H9 (cell line): ENCODE measurements at regions not wholly inside any gene's neighbourhood (a gene's known extent, or its start where the extent isn't known, plus 50 kb on each side); places are given as distances from the start of the nearest gene placed in this dataset.
A peak's percentile ranks its signal among the peaks of the same experiment; 100 is the strongest.

Experiments
- DNase-seq: peaks from one replicate; pipeline ENCODE4 v3.0.0-alpha.2; 2017
- H2AFZ ChIP-seq: one replicate; pipeline ENCODE4 v1.6.1; 2013; ENCODE audit warnings: mild to moderate bottlenecking, low read length, control low read depth, moderate library complexity
- H2AK5ac ChIP-seq: 2 replicates; pipeline ENCODE4 v1.6.1; 2013; ENCODE audit warnings: low read length, control low read depth, mixed read lengths; ENCODE audit not compliant: insufficient read length
- H2BK120ac ChIP-seq: one replicate; pipeline ENCODE4 v1.6.1; 2013; ENCODE audit warnings: low read depth, mild to moderate bottlenecking, low read length, control low read depth, inconsistent platforms; ENCODE audit not compliant: poor library complexity, severe bottlenecking
- H2BK12ac ChIP-seq: 2 replicates; pipeline ENCODE4 v1.6.1; 2013; ENCODE audit warnings: low read length, control low read depth, mixed read lengths, low read depth; ENCODE audit not compliant: insufficient read length
- H2BK15ac ChIP-seq: 2 replicates; pipeline ENCODE4 v1.6.1; 2013; ENCODE audit warnings: low read depth, low read length, control low read depth
- H2BK20ac ChIP-seq: one replicate; pipeline ENCODE4 v1.6.1; 2013; ENCODE audit warnings: low read depth, mild to moderate bottlenecking, low read length, control low read depth, inconsistent platforms; ENCODE audit not compliant: poor library complexity, severe bottlenecking
- H2BK5ac ChIP-seq: 2 replicates; pipeline ENCODE4 v1.6.1; 2013; ENCODE audit warnings: low read length, control low read depth, mixed read lengths; ENCODE audit not compliant: insufficient read length
- H3K14ac ChIP-seq: 2 replicates; pipeline ENCODE4 v1.6.1; 2013; ENCODE audit warnings: low read length, control low read depth; ENCODE audit not compliant: insufficient read depth
- H3K18ac ChIP-seq: 2 replicates; pipeline ENCODE4 v1.6.1; 2013; ENCODE audit warnings: low read depth, mild to moderate bottlenecking, mixed read lengths, low read length, control low read depth; ENCODE audit not compliant: insufficient read length
- H3K23ac ChIP-seq: 2 replicates; pipeline ENCODE4 v1.6.1; 2013; ENCODE audit warnings: low read length, control low read depth, mixed read lengths, low read depth; ENCODE audit not compliant: insufficient read length
- H3K23me2 ChIP-seq: 2 replicates; pipeline ENCODE4 v1.6.1; 2013; ENCODE audit warnings: low read depth, mild to moderate bottlenecking, mixed read lengths, low read length, control low read depth; ENCODE audit not compliant: insufficient read length, poor library complexity, severe bottlenecking
- H3K27ac ChIP-seq: 2 replicates; pipeline ENCODE4 v1.5.1; 2013; ENCODE audit warnings: low read length, control low read depth, mixed read lengths, low read depth; ENCODE audit not compliant: insufficient read length
- H3K27me3 ChIP-seq: 2 replicates; pipeline ENCODE4 v1.6.1; 2013; ENCODE audit warnings: low read length, control low read depth, inconsistent platforms; ENCODE audit not compliant: insufficient read depth
- H3K4ac ChIP-seq: 2 replicates; pipeline ENCODE4 v1.6.1; 2013; ENCODE audit warnings: low read depth, mild to moderate bottlenecking, control low read depth, inconsistent platforms, low read length, moderate library complexity
- H3K4me1 ChIP-seq: 2 replicates; pipeline ENCODE4 v1.6.1; 2013; ENCODE audit warnings: low read length, control low read depth, inconsistent platforms; ENCODE audit not compliant: insufficient read depth
- H3K4me2 ChIP-seq: 2 replicates; pipeline ENCODE4 v1.6.1; 2013; ENCODE audit warnings: low read length, control low read depth, mixed read lengths; ENCODE audit not compliant: insufficient read length, insufficient read depth
- H3K56ac ChIP-seq: 2 replicates; pipeline ENCODE4 v1.6.1; 2013; ENCODE audit warnings: low read depth, mild to moderate bottlenecking, mixed read lengths, low read length, control low read depth; ENCODE audit not compliant: insufficient read length
- H3K79me1 ChIP-seq: 2 replicates; pipeline ENCODE4 v1.6.1; 2013; ENCODE audit warnings: low read depth, mild to moderate bottlenecking, moderate library complexity, low read length, control low read depth, inconsistent platforms; ENCODE audit not compliant: insufficient read depth, poor library complexity, severe bottlenecking
- H3K79me2 ChIP-seq: 2 replicates; pipeline ENCODE4 v1.6.1; 2013; ENCODE audit warnings: low read length, control low read depth, inconsistent platforms; ENCODE audit not compliant: insufficient read depth
- H3K9ac ChIP-seq: 2 replicates; pipeline ENCODE4 v1.6.1; 2013; ENCODE audit warnings: low read length, control low read depth, mixed read lengths; ENCODE audit not compliant: insufficient read length; ENCODE audit errors: extremely low read depth
- H3K9me3 ChIP-seq: one replicate; pipeline ENCODE4 v1.6.1; 2013; ENCODE audit warnings: low read depth, low read length, inconsistent platforms; ENCODE audit not compliant: control insufficient read depth
- H3T11ph ChIP-seq: one replicate; pipeline ENCODE4 v1.6.1; 2013; ENCODE audit warnings: mild to moderate bottlenecking, low read length, control low read depth, inconsistent platforms
- H4K20me1 ChIP-seq: one replicate; pipeline ENCODE4 v1.6.1; 2013; ENCODE audit not compliant: control insufficient read depth, insufficient read length, insufficient read depth
- H4K5ac ChIP-seq: 2 replicates; pipeline ENCODE4 v1.6.1; 2013; ENCODE audit warnings: low read depth, mild to moderate bottlenecking, mixed read lengths, low read length, control low read depth; ENCODE audit not compliant: insufficient read length
- H4K8ac ChIP-seq: replicated peaks from 2 replicates; pipeline ENCODE4 v1.6.1; 2013; ENCODE audit warnings: low read length, control low read depth, mixed read lengths, low read depth; ENCODE audit not compliant: insufficient read length
- H4K91ac ChIP-seq: 2 replicates; pipeline ENCODE4 v1.6.1; 2013; ENCODE audit warnings: low read depth, mild to moderate bottlenecking, moderate library complexity, mixed read lengths, low read length, control low read depth; ENCODE audit not compliant: insufficient read length
- H3K27ac Mint-ChIP-seq, 3 experiments: 2 replicates in 2 of 3; 3 replicates in 1 of 3; pipeline ENCODE4 v1.8.0; 2020 to 2021; ENCODE audit warnings: mixed read lengths in 3 of 3, mild to moderate bottlenecking in 1 of 3, moderate library complexity in 1 of 3
- H3K27me3 Mint-ChIP-seq: 2 replicates; pipeline ENCODE4 v1.8.0; 2021; ENCODE audit warnings: low read depth, mild to moderate bottlenecking, moderate library complexity, mixed read lengths
- H3K36me3 Mint-ChIP-seq, 3 experiments: 2 replicates in 2 of 3; 3 replicates in 1 of 3; pipeline ENCODE4 v1.8.0; 2020 to 2021; ENCODE audit warnings: low read depth in 3 of 3, mixed read lengths in 3 of 3; ENCODE audit not compliant: insufficient read depth in 1 of 3
- H3K4me1 Mint-ChIP-seq, 2 experiments: 2 replicates each; pipeline ENCODE4 v1.8.0; 2020; ENCODE audit warnings: mixed read lengths in 2 of 2
- H3K4me3 Mint-ChIP-seq, 2 experiments: 2 replicates in 1 of 2; 3 replicates in 1 of 2; pipeline ENCODE4 v1.8.0; 2020 to 2021; ENCODE audit warnings: mild to moderate bottlenecking in 2 of 2, mixed read lengths in 2 of 2, moderate library complexity in 1 of 2
- H3K9me3 Mint-ChIP-seq, 2 experiments: 2 replicates in 1 of 2; 3 replicates in 1 of 2; pipeline ENCODE4 v1.8.0; 2020; ENCODE audit warnings: mild to moderate bottlenecking in 2 of 2, mixed read lengths in 2 of 2, moderate library complexity in 1 of 2
- CTCF ChIP-seq: fragments of 200-600 bp; sonication (generic); conservative IDR thresholded peaks from 3 replicates; pipeline ENCODE4 v1.8.0; 2021; ENCODE audit warnings: antibody characterized with exemption, mild to moderate bottlenecking

- Mint-ChIP-seq H3K4me3 (no peak overlapping the region), H3K27me3 (no peaks in the 10 kb centered on the region)
- H3K27ac ChIP-seq: peak overlapping the region; percentile 6
These were observed 60.9 kb upstream of the NPHP3 start for GRCh38 chr3:132783152-132783551.

More at GRCh38 chr3:132783152-132783551, 60.9 kb upstream of the NPHP3 start:
- Histone ChIP-seq H3K14ac (no peak overlapping the region), H2BK15ac (no peak overlapping the region), H4K8ac (no peak overlapping the region), H3K79me1 (no peaks in the 10 kb centered on the region), H2AFZ (no peak overlapping the region), H3K4ac (no peak overlapping the region), H3K27me3 (no peaks in the 10 kb centered on the region), H4K5ac (no peak overlapping the region), H3K56ac (no peak overlapping the region), H3K4me1 (peaks cover 9% of the 10 kb centered on the region; the same call in 1 of the 2 replicates), H2BK12ac (no peak overlapping the region), H4K91ac (no peak overlapping the region), H2BK20ac (no peak overlapping the region), H3K23ac (no peak overlapping the region), H3K4me2 (peak overlapping the region; percentile 22), H2BK120ac (no peak overlapping the region), H3K9ac (no peak overlapping the region), H3K23me2 (no peaks in the 10 kb centered on the region), H3K18ac (no peak overlapping the region), H4K20me1 (no peaks in the 10 kb centered on the region), H3K9me3 (no peaks in the 10 kb centered on the region), H3T11ph (no peak overlapping the region), H2AK5ac (no peak overlapping the region), H2BK5ac (no peak overlapping the region), H3K79me2 (no peaks in the 10 kb centered on the region)
- TF ChIP-seq CTCF: no peak
- peaks cover 14 to 15% of the 10 kb centered on the region in 2 experiments for H3K4me1 Mint-ChIP-seq
- H3K27ac Mint-ChIP-seq: peak overlapping the region in 2 of 3 experiments; percentile 22 to 25; a peak in 2 of 7 replicates
- H3K36me3 Mint-ChIP-seq: no peaks in the 10 kb centered on the region
- no peak for DNase-seq
- H3K9me3 Mint-ChIP-seq: no peaks in the 10 kb centered on the region
